GM23248 (cell line): ENCODE measurements at regions not wholly inside any gene's neighbourhood (a gene's known extent, or its start where the extent isn't known, plus 50 kb on each side); places are given as distances from the start of the nearest gene placed in this dataset.

ENCODE experiments used
- EZH2 ChIP-seq: fragments of 200-600 bp; sonication (generic); IDR thresholded peaks from 2 replicates; pipeline ENCODE4 v1.6.1; 2018; ENCODE audit warnings: antibody characterized with exemption, mild to moderate bottlenecking; ENCODE audit not compliant: insufficient read depth, poor library complexity, severe bottlenecking
- EZH2phosphoT487 ChIP-seq: fragments of 200-600 bp; sonication (generic); IDR thresholded peaks from 2 replicates; pipeline ENCODE4 v1.6.1; 2018; ENCODE audit warnings: antibody characterized with exemption, moderate library complexity, mild to moderate bottlenecking, low read depth; ENCODE audit not compliant: insufficient read depth

- TF ChIP-seq EZH2 (no peak), EZH2phosphoT487 (no peak)
Observed at GRCh38 chr13:22028831-22029230, 358.0 kb downstream of the FGF9 start.
